ENCODE measurements at regions not wholly inside any gene's neighbourhood (a gene's known extent, or its start where the extent isn't known, plus 50 kb on each side); places are given as distances from the start of the nearest gene placed in this dataset.

DNA sequence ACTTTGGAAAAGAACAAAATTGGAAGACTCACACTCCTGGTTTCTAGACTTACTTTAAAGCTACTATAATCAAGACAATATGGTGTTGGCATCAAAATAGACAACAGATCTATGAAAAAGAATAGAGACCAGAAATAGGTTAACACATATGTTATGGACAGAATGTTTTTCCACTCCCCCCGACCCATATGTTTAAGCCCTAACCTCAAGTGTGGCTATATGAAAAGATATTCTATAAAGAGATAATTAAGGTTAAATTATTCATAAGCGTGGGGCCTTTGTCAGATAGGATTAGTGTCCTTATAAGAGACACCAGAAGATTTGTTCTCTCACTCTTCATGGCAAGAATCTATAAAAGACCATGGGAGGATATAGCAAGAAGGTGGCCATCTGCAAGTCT is 440.0 kb downstream of the AASDHPPT start:
- intact Hi-C loops (cut with micrococcal nuclease) (no loop called here), in situ Hi-C loops (cut with MboI) (no loop called here)
- DNase-seq (ENCODE audit: extremely low read depth in 1 of 4, low spot score in 3 of 4): no peak
- TF ChIP-seq, protein P1, sequence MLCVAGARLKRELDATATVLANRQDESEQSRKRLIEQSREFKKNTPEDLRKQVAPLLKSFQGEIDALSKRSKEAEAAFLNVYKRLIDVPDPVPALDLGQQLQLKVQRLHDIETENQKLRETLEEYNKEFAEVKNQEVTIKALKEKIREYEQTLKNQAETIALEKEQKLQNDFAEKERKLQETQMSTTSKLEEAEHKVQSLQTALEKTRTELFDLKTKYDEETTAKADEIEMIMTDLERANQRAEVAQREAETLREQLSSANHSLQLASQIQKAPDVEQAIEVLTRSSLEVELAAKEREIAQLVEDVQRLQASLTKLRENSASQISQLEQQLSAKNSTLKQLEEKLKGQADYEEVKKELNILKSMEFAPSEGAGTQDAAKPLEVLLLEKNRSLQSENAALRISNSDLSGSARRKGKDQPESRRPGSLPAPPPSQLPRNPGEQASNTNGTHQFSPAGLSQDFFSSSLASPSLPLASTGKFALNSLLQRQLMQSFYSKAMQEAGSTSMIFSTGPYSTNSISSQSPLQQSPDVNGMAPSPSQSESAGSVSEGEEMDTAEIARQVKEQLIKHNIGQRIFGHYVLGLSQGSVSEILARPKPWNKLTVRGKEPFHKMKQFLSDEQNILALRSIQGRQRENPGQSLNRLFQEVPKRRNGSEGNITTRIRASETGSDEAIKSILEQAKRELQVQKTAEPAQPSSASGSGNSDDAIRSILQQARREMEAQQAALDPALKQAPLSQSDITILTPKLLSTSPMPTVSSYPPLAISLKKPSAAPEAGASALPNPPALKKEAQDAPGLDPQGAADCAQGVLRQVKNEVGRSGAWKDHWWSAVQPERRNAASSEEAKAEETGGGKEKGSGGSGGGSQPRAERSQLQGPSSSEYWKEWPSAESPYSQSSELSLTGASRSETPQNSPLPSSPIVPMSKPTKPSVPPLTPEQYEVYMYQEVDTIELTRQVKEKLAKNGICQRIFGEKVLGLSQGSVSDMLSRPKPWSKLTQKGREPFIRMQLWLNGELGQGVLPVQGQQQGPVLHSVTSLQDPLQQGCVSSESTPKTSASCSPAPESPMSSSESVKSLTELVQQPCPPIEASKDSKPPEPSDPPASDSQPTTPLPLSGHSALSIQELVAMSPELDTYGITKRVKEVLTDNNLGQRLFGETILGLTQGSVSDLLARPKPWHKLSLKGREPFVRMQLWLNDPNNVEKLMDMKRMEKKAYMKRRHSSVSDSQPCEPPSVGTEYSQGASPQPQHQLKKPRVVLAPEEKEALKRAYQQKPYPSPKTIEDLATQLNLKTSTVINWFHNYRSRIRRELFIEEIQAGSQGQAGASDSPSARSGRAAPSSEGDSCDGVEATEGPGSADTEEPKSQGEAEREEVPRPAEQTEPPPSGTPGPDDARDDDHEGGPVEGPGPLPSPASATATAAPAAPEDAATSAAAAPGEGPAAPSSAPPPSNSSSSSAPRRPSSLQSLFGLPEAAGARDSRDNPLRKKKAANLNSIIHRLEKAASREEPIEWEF (CRISPR knock-in tag; IDR thresholded peaks at IDR 0.05): no peak
- TF ChIP-seq CEBPG (CRISPR knock-in tag; IDR thresholded peaks at IDR 0.05): no peak
- TF ChIP-seq CEBPG (tag; conservative IDR thresholded peaks at IDR 0.05 in 1 of 2, IDR thresholded peaks at IDR 0.05 in 1 of 2): no peak
- no peak for TF ChIP-seq SRSF7 (optimal IDR thresholded peaks at IDR 0.05; ENCODE audit: low read depth, low read length)
- no peak for TF ChIP-seq ETV6 (IDR thresholded peaks at IDR 0.05; ENCODE audit: borderline replicate concordance in 1 of 2, low read depth in 2 of 2, low read length in 1 of 2)
- TF ChIP-seq ETV6 (CRISPR knock-in tag; IDR thresholded peaks at IDR 0.05; ENCODE audit: borderline replicate concordance): no peak
- no peak for TF ChIP-seq CREB1 (IDR thresholded peaks at IDR 0.05)
- TF ChIP-seq CREB1 (CRISPR knock-in tag; IDR thresholded peaks at IDR 0.05): no peak
- TF ChIP-seq, protein P2, sequence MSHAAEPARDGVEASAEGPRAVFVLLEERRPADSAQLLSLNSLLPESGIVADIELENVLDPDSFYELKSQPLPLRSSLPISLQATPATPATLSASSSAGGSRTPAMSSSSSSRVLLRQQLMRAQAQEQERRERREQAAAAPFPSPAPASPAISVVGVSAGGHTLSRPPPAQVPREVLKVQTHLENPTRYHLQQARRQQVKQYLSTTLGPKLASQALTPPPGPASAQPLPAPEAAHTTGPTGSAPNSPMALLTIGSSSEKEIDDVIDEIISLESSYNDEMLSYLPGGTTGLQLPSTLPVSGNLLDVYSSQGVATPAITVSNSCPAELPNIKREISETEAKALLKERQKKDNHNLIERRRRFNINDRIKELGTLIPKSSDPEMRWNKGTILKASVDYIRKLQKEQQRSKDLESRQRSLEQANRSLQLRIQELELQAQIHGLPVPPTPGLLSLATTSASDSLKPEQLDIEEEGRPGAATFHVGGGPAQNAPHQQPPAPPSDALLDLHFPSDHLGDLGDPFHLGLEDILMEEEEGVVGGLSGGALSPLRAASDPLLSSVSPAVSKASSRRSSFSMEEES (CRISPR knock-in tag; IDR thresholded peaks at IDR 0.05): no peak
- no peak for TF ChIP-seq RAD51 (IDR thresholded peaks at IDR 0.05; ENCODE audit: borderline replicate concordance, low read depth)
- no peak for TF ChIP-seq FUS (optimal IDR thresholded peaks at IDR 0.05; ENCODE audit: low read depth, low read length)
- TF ChIP-seq CXXC5 (CRISPR knock-in tag; IDR thresholded peaks at IDR 0.05): no peak
- TF ChIP-seq NFIX (CRISPR knock-in tag; IDR thresholded peaks at IDR 0.05; ENCODE audit: low read depth): no peak
- no peak for TF ChIP-seq KDM5B (IDR thresholded peaks at IDR 0.05; ENCODE audit: insufficient replicate concordance, low read depth, low read length)
- no peak for TF ChIP-seq ZNF644 (tag; IDR thresholded peaks at IDR 0.05; ENCODE audit: low read depth)
- no peak for TF ChIP-seq SMARCC2 (IDR thresholded peaks at IDR 0.05; ENCODE audit: low read depth)
- no peak for TF ChIP-seq BRD9 (IDR thresholded peaks at IDR 0.05; ENCODE audit: low read depth, partially characterized antibody)
- ATAC-seq: no peak
- Histone ChIP-seq H2AFZ (ENCODE audit: low read depth, low read length) (no peak overlapping the region), H4K20me1 (replicated peaks; ENCODE audit: control insufficient read depth, insufficient read depth, low read length) (no peaks in the 10 kb centered on the region), H3K27ac (ENCODE audit: extremely low read depth, low read depth, low read length) (no peak overlapping the region), H3K4me3 (no peak overlapping the region), H3K9me1 (ENCODE audit: control insufficient read depth, insufficient read depth, low read length) (no peaks in the 10 kb centered on the region), H3K9ac (ENCODE audit: insufficient read depth in 1 of 2, low read depth in 2 of 2, low read length in 2 of 2) (no peak overlapping the region), H3K9me3 (replicated peaks; ENCODE audit: control insufficient read depth, insufficient read depth, low read depth, low read length) (no peaks in the 10 kb centered on the region), H3K27me3 (ENCODE audit: control insufficient read depth in 2 of 2, insufficient read depth in 2 of 2, low read length in 2 of 2) (no peaks in the 10 kb centered on the region), H3K36me3 (ENCODE audit: control insufficient read depth, insufficient read depth, low read length) (no peaks in the 10 kb centered on the region), H3K4me1 (replicated peaks in 1 of 2; ENCODE audit: control insufficient read depth in 2 of 2, insufficient read depth in 2 of 2, low read length in 2 of 2) (no peaks in the 10 kb centered on the region), H3K4me2 (ENCODE audit: insufficient read depth, low read length) (no peak overlapping the region), H3K79me2 (ENCODE audit: control insufficient read depth, insufficient read depth, low read length) (no peaks in the 10 kb centered on the region)
- FAIRE-seq: no peak
- ChIA-PET POLR2A (no interaction called here), CTCF (ENCODE audit: low intra/inter-chr PET ratio) (no interaction called here)
- 0% methylated on average over 2 of the region's 2 CpGs for WGBS (ENCODE audit: insufficient coverage, low coverage, missing lambda C conversion rate)
- no TSS peak for BruUV-seq (replicated peaks)

Measured in K562 (cell line).